ENCODE measurements at regions not wholly inside any gene's neighbourhood (a gene's known extent, or its start where the extent isn't known, plus 50 kb on each side); places are given as distances from the start of the nearest gene placed in this dataset.

GRCh38 chr15:53203454-53203853, 413.3 kb upstream of the ONECUT1 start:
- no peaks in the 10 kb centered on the region for H3K36me3 ChIP-seq (replicated peaks in 1 of 2; ENCODE audit: control insufficient read depth in 1 of 2, insufficient read depth in 2 of 2, low read length in 2 of 2)
- WGBS (ENCODE audit: insufficient coverage), result no CpG with 5 or more reads among the region's 4 CpGs
- H3K79me2 ChIP-seq (ENCODE audit: insufficient read depth, low read length), result no peaks in the 10 kb centered on the region
- Mint-ChIP-seq H3K9me3 (peaks cover 0 to 2% (median 0%) of the 10 kb centered on the region in 7 donors), H3K4me3 (no peak overlapping the region), H3K36me3 (no peaks in the 10 kb centered on the region), H3K27me3 (ENCODE audit: low read depth in 3 of 3) (peaks cover 0 to 4% (median 0%) of the 10 kb centered on the region in 3 donors), H3K27ac (no peak overlapping the region), H3K4me1 (no peaks in the 10 kb centered on the region)
- no peaks in the 10 kb centered on the region for H3K9me3 ChIP-seq (replicated peaks in 1 of 2; ENCODE audit: control insufficient read depth in 1 of 2, insufficient read depth in 1 of 2, low read length in 2 of 2)
- H4K20me1 ChIP-seq (ENCODE audit: insufficient read depth, low read length), result no peaks in the 10 kb centered on the region
- TF ChIP-seq CTCF (IDR thresholded peaks at IDR 0.05), result no peak
- H3K9ac ChIP-seq (ENCODE audit: insufficient read depth, low read length, poor library complexity, severe bottlenecking), result no peak overlapping the region
- intact Hi-C loops (cut with micrococcal nuclease), result no loop called here
- no peak overlapping the region for H2AFZ ChIP-seq (ENCODE audit: insufficient read depth, low read depth, low read length, poor library complexity, severe bottlenecking)
- peaks cover 0 to 2% of the 10 kb centered on the region in 2 donors for H3K27me3 ChIP-seq (ENCODE audit: control insufficient read depth in 2 of 2, insufficient read depth in 2 of 2, low read length in 2 of 2)
- no peak overlapping the region for H3K4me3 ChIP-seq (replicated peaks in 1 of 3; ENCODE audit: low read depth in 2 of 3, low read length in 3 of 3)
- H3K4me1 ChIP-seq (ENCODE audit: control insufficient read depth in 1 of 2, insufficient read depth in 2 of 2, low read length in 2 of 2), result no peaks in the 10 kb centered on the region
- DNase-seq, result no peak
- H3K4me2 ChIP-seq (replicated peaks; ENCODE audit: extremely low read depth, low read length, poor library complexity, severe bottlenecking), result no peak overlapping the region
- no peak overlapping the region for H3K27ac ChIP-seq (ENCODE audit: low read depth in 1 of 2, low read length in 2 of 2)

- H3K36me3 Mint-ChIP-seq, result no peaks in the 10 kb centered on the region
- no peak overlapping the region for H3K4me3 Mint-ChIP-seq
- WGBS (ENCODE audit: insufficient coverage), result 83% methylated on average over 1 of the region's 1 CpG
Observed at GRCh38 chr15:53202876-53203275, 412.7 kb upstream of the ONECUT1 start.

More at GRCh38 chr15:53202876-53203275, 412.7 kb upstream of the ONECUT1 start:
- Mint-ChIP-seq H3K4me1 (no peaks in the 10 kb centered on the region), H3K27me3 (ENCODE audit: low read depth in 3 of 3) (peaks cover 0 to 8% (median 2%) of the 10 kb centered on the region in 3 donors), H3K9me3 (peaks cover 0 to 2% (median 0%) of the 10 kb centered on the region in 7 donors), H3K27ac (no peak overlapping the region)
- no peak for DNase-seq
- H3K27ac ChIP-seq (ENCODE audit: low read depth in 1 of 2, low read length in 2 of 2), result no peak overlapping the region
- H3K27me3 ChIP-seq (ENCODE audit: control insufficient read depth in 2 of 2, insufficient read depth in 2 of 2, low read length in 2 of 2), result peaks cover 0 to 2% of the 10 kb centered on the region in 2 donors
- no peaks in the 10 kb centered on the region for H3K36me3 ChIP-seq (replicated peaks in 1 of 2; ENCODE audit: control insufficient read depth in 1 of 2, insufficient read depth in 2 of 2, low read length in 2 of 2)
- no peaks in the 10 kb centered on the region for H3K9me3 ChIP-seq (replicated peaks in 1 of 2; ENCODE audit: control insufficient read depth in 1 of 2, insufficient read depth in 1 of 2, low read length in 2 of 2)
- H3K9ac ChIP-seq (ENCODE audit: insufficient read depth, low read length, poor library complexity, severe bottlenecking), result no peak overlapping the region
- no peaks in the 10 kb centered on the region for H4K20me1 ChIP-seq (ENCODE audit: insufficient read depth, low read length)
- no peak overlapping the region for H3K4me3 ChIP-seq (replicated peaks in 1 of 3; ENCODE audit: low read depth in 2 of 3, low read length in 3 of 3)
- intact Hi-C loops (cut with micrococcal nuclease), result no loop called here
- no peak overlapping the region for H2AFZ ChIP-seq (ENCODE audit: insufficient read depth, low read depth, low read length, poor library complexity, severe bottlenecking)
- no peaks in the 10 kb centered on the region for H3K4me1 ChIP-seq (ENCODE audit: control insufficient read depth in 1 of 2, insufficient read depth in 2 of 2, low read length in 2 of 2)
- H3K79me2 ChIP-seq (ENCODE audit: insufficient read depth, low read length), result no peaks in the 10 kb centered on the region
- TF ChIP-seq CTCF (IDR thresholded peaks at IDR 0.05), result no peak
- H3K4me2 ChIP-seq (replicated peaks; ENCODE audit: extremely low read depth, low read length, poor library complexity, severe bottlenecking), result no peak overlapping the region

Measured in CD14-positive monocyte (primary cell).